Esophagus squamous epithelium (tissue), 5 donors: ENCODE measurements at regions not wholly inside any gene's neighbourhood (a gene's known extent, or its start where the extent isn't known, plus 50 kb on each side); places are given as distances from the start of the nearest gene placed in this dataset.

Source experiments
- DNase-seq: peaks from one replicate; lab custom pipeline; 2025; lab: John Stamatoyannopoulos, UW
- H3K27ac ChIP-seq, 4 donors: fragments of 200-600 bp; sonication (generic); one replicate each; pipeline ENCODE4 v1.5.1; 2016 to 2019; ENCODE audit warnings: mild to moderate bottlenecking in 1 of 4
- H3K27me3 ChIP-seq, 4 donors: fragments of 200-600 bp; sonication (generic); 1 replicate in 3 of 4; 2 replicates in 1 of 4; pipeline versions ENCODE4 v1.5.1 to v1.6.0; 2017 to 2021; ENCODE audit warnings: antibody characterized with exemption in 1 of 4
- H3K36me3 ChIP-seq, 3 donors: fragments of 200-600 bp; sonication (generic); one replicate each; pipeline ENCODE4 v1.5.1; 2016 to 2019
- H3K4me1 ChIP-seq, 3 donors: fragments of 200-600 bp; sonication (generic); one replicate each; pipeline ENCODE4 v1.5.1; 2017 to 2019
- H3K4me3 ChIP-seq, 4 donors: fragments of 200-600 bp; sonication (generic); 1 replicate in 3 of 4; 2 replicates in 1 of 4; pipeline ENCODE4 v1.5.1; 2016 to 2019; ENCODE audit warnings: mild to moderate bottlenecking in 2 of 4, moderate library complexity in 1 of 4
- H3K9me3 ChIP-seq, 3 donors: fragments of 200-600 bp; sonication (generic); one replicate each; pipeline ENCODE4 v1.5.1; 2016 to 2019
- CTCF ChIP-seq, 6 experiments: fragments of 450-650 bp in 4 of 6; fragments of 200-600 bp in 2 of 6; sonication (generic) in 2 of 6; IDR thresholded peaks; one replicate each; pipeline ENCODE4 v1.5.1; 2016 to 2019; ENCODE audit warnings: antibody characterized with exemption in 6 of 6, mild to moderate bottlenecking in 4 of 6, moderate library complexity in 4 of 6
- POLR2A ChIP-seq, 4 donors: fragments of 450-650 bp; IDR thresholded peaks; one replicate each; pipeline ENCODE4 v1.6.1; 2017; ENCODE audit warnings: antibody characterized with exemption in 4 of 4, mild to moderate bottlenecking in 4 of 4, moderate library complexity in 3 of 4
- WGBS, 2 donors: methylation state at CpG; one replicate each; pipeline ENCODE4 v1.1.5; 2018; 5-methylcytosine and 5-hydroxymethylcytosine counted together
- intact Hi-C: fragments of 100-400 bp; cut with DNase I; formaldehyde crosslinking; loops from one replicate; pipeline ENCODE4 v1.15.0; 2022
- donor health status: DM: yes; HTN: yes; CAD: no.

- intact Hi-C loops, result no loop called here
- DNase-seq, result no peak
Observed at GRCh38 chr4:127304356-127304755, 328.4 kb upstream of the INTU start.

GRCh38 chr4:127307996-127308395 lies 324.8 kb upstream of the INTU start:
- H3K4me3 ChIP-seq, result no peak overlapping the region
- 60 to 61% methylated on average over 3 of the region's 3 CpGs for WGBS, 2 donors
- H3K36me3 ChIP-seq, result no peaks in the 10 kb centered on the region
- no peaks in the 10 kb centered on the region for H3K4me1 ChIP-seq
- H3K27me3 ChIP-seq, result no peaks in the 10 kb centered on the region
- intact Hi-C loops, result no loop called here
- DNase-seq, result no peak
- TF ChIP-seq POLR2A (IDR thresholded peaks at IDR 0.05), result no peak
- no peak for TF ChIP-seq CTCF (IDR thresholded peaks at IDR 0.05)
- H3K9me3 ChIP-seq, result peaks cover 0 to 5% (median 0%) of the 10 kb centered on the region in 3 donors
- no peak overlapping the region for H3K27ac ChIP-seq

More at GRCh38 chr4:127304356-127304755, 328.4 kb upstream of the INTU start:
- H3K27me3 ChIP-seq, result no peaks in the 10 kb centered on the region
- H3K9me3 ChIP-seq, result no peaks in the 10 kb centered on the region
- H3K4me1 ChIP-seq, result no peaks in the 10 kb centered on the region
- WGBS, 2 donors, result 20 to 70% methylated on average over 2 of the region's 2 CpGs
- no peak for TF ChIP-seq POLR2A (IDR thresholded peaks at IDR 0.05)
- TF ChIP-seq CTCF (IDR thresholded peaks at IDR 0.05), result no peak
- H3K36me3 ChIP-seq, result no peaks in the 10 kb centered on the region
- H3K4me3 ChIP-seq, result no peak overlapping the region
- no peak overlapping the region for H3K27ac ChIP-seq

GRCh38 chr4:127309369-127310102 lies 323.2 kb upstream of the INTU start:
- intact Hi-C loops, result no loop called here
- 42 to 48% methylated on average over 3 of the region's 3 CpGs for WGBS, 2 donors
- no peak for DNase-seq
- H3K36me3 ChIP-seq, result no peaks in the 10 kb centered on the region
- H3K4me3 ChIP-seq, result no peak overlapping the region
- no peaks in the 10 kb centered on the region for H3K4me1 ChIP-seq
- H3K9me3 ChIP-seq, result peaks cover 0 to 19% (median 5%) of the 10 kb centered on the region in 3 donors
- TF ChIP-seq POLR2A (IDR thresholded peaks at IDR 0.05) (no peak), CTCF (IDR thresholded peaks at IDR 0.05) (no peak)
- no peaks in the 10 kb centered on the region for H3K27me3 ChIP-seq
- H3K27ac ChIP-seq, result no peak overlapping the region

GRCh38 chr4:127311371-127311770 lies 321.4 kb upstream of the INTU start:
- DNase-seq, result no peak
- intact Hi-C loops, result no loop called here
- Histone ChIP-seq H3K9me3 (peaks cover 0 to 19% (median 5%) of the 10 kb centered on the region in 3 donors), H3K27ac (no peak overlapping the region), H3K4me3 (no peak overlapping the region), H3K4me1 (no peaks in the 10 kb centered on the region), H3K27me3 (no peaks in the 10 kb centered on the region), H3K36me3 (no peaks in the 10 kb centered on the region)
- TF ChIP-seq CTCF (IDR thresholded peaks at IDR 0.05) (no peak), POLR2A (IDR thresholded peaks at IDR 0.05) (no peak)
- WGBS, 2 donors, result 86 to 88% methylated on average over 1 of the region's 1 CpG

GRCh38 chr4:127311924-127312323 lies 320.8 kb upstream of the INTU start:
- intact Hi-C loops, result no loop called here
- Histone ChIP-seq H3K4me1 (no peaks in the 10 kb centered on the region), H3K9me3 (peaks cover 0 to 19% (median 5%) of the 10 kb centered on the region in 3 donors), H3K27me3 (no peaks in the 10 kb centered on the region), H3K4me3 (no peak overlapping the region), H3K36me3 (no peaks in the 10 kb centered on the region), H3K27ac (no peak overlapping the region)
- WGBS, 2 donors, result 86 to 89% methylated on average over 8 of the region's 8 CpGs
- TF ChIP-seq POLR2A (IDR thresholded peaks at IDR 0.05) (no peak), CTCF (IDR thresholded peaks at IDR 0.05) (no peak)
- no peak for DNase-seq
